Parathyroid adenoma (tissue), 2 donors: ENCODE measurements at regions not wholly inside any gene's neighbourhood (a gene's known extent, or its start where the extent isn't known, plus 50 kb on each side); places are given as distances from the start of the nearest gene placed in this dataset.

Experiments
- H2AFZ ChIP-seq: fragments of 300-600 bp; sonication (generic); one replicate; pipeline ENCODE4 v1.7.0; 2017; ENCODE audit warnings: antibody characterized with exemption, mild to moderate bottlenecking
- H3K27ac ChIP-seq: fragments of 300-600 bp; sonication (generic); one replicate; pipeline ENCODE4 v1.7.0; 2017
- H3K27me3 ChIP-seq: fragments of 300-600 bp; sonication (generic); one replicate; pipeline ENCODE4 v1.7.0; 2017; ENCODE audit warnings: low read length; ENCODE audit not compliant: control insufficient read depth, insufficient read depth
- H3K36me3 ChIP-seq: fragments of 300-600 bp; sonication (generic); one replicate; pipeline ENCODE4 v1.7.0; 2017; ENCODE audit warnings: low read length; ENCODE audit not compliant: control insufficient read depth, insufficient read depth
- H3K4me1 ChIP-seq: fragments of 300-600 bp; sonication (generic); one replicate; pipeline ENCODE4 v1.7.0; 2017; ENCODE audit warnings: control low read depth
- H3K4me2 ChIP-seq: fragments of 300-600 bp; sonication (generic); one replicate; pipeline ENCODE4 v1.7.0; 2017; ENCODE audit warnings: low read length
- H3K4me3 ChIP-seq: fragments of 300-600 bp; sonication (generic); one replicate; pipeline ENCODE4 v1.7.0; 2017; ENCODE audit warnings: low read depth, low read length
- H3K79me2 ChIP-seq: fragments of 300-600 bp; sonication (generic); one replicate; pipeline ENCODE4 v1.7.0; 2017; ENCODE audit warnings: control low read depth
- H3K9ac ChIP-seq: fragments of 300-600 bp; sonication (generic); one replicate; pipeline ENCODE4 v1.7.0; 2017; ENCODE audit warnings: mild to moderate bottlenecking
- H3K9me3 ChIP-seq: fragments of 300-600 bp; sonication (generic); one replicate; pipeline ENCODE4 v1.7.0; 2017; ENCODE audit warnings: low read length; ENCODE audit not compliant: control insufficient read depth
- CTCF ChIP-seq: fragments of 300-600 bp; sonication (generic); IDR thresholded peaks from one replicate; pipeline ENCODE4 v1.7.0; 2017; ENCODE audit warnings: antibody characterized with exemption, mild to moderate bottlenecking
- donor health status: primary hyperparathyroidism.

GRCh38 chr18:77784759-77785379 is 535.2 kb downstream of the GALR1 start:
- H3K36me3 ChIP-seq: no peaks in the 10 kb centered on the region

GRCh38 chr18:77785415-77785975 is 535.8 kb downstream of the GALR1 start:
- H3K9ac ChIP-seq: no peak overlapping the region
- no peak overlapping the region for H3K4me2 ChIP-seq
- no peaks in the 10 kb centered on the region for H3K9me3 ChIP-seq
- no peak overlapping the region for H3K4me3 ChIP-seq
- no peaks in the 10 kb centered on the region for H3K36me3 ChIP-seq
- TF ChIP-seq CTCF: no peak
- no peak overlapping the region for H3K27ac ChIP-seq
- H3K4me1 ChIP-seq: no peaks in the 10 kb centered on the region
- H2AFZ ChIP-seq: no peak overlapping the region
- H3K27me3 ChIP-seq: no peaks in the 10 kb centered on the region
- no peaks in the 10 kb centered on the region for H3K79me2 ChIP-seq

More at GRCh38 chr18:77784759-77785379, 535.2 kb downstream of the GALR1 start:
- H3K9ac ChIP-seq: no peak overlapping the region
- no peak overlapping the region for H3K27ac ChIP-seq
- H3K4me1 ChIP-seq: no peaks in the 10 kb centered on the region
- no peak for TF ChIP-seq CTCF
- no peak overlapping the region for H2AFZ ChIP-seq
- H3K27me3 ChIP-seq: no peaks in the 10 kb centered on the region
- H3K9me3 ChIP-seq: no peaks in the 10 kb centered on the region
- no peaks in the 10 kb centered on the region for H3K79me2 ChIP-seq
- no peak overlapping the region for H3K4me2 ChIP-seq
- H3K4me3 ChIP-seq: no peak overlapping the region

GRCh38 chr18:77803024-77803423 is 553.4 kb downstream of the GALR1 start:
- H3K4me2 ChIP-seq: no peak overlapping the region
- H3K9ac ChIP-seq: no peak overlapping the region
- no peak overlapping the region for H3K27ac ChIP-seq
- TF ChIP-seq CTCF: no peak
- no peaks in the 10 kb centered on the region for H3K9me3 ChIP-seq
- H3K36me3 ChIP-seq: no peaks in the 10 kb centered on the region
- no peaks in the 10 kb centered on the region for H3K79me2 ChIP-seq
- no peak overlapping the region for H3K4me3 ChIP-seq
- H2AFZ ChIP-seq: no peak overlapping the region
- no peaks in the 10 kb centered on the region for H3K27me3 ChIP-seq
- H3K4me1 ChIP-seq: no peaks in the 10 kb centered on the region

- Histone ChIP-seq H3K9ac (no peak overlapping the region), H3K36me3 (no peaks in the 10 kb centered on the region), H3K27me3 (no peaks in the 10 kb centered on the region), H2AFZ (no peak overlapping the region), H3K79me2 (no peaks in the 10 kb centered on the region), H3K9me3 (no peaks in the 10 kb centered on the region), H3K4me3 (no peak overlapping the region), H3K4me2 (no peak overlapping the region), H3K4me1 (no peaks in the 10 kb centered on the region), H3K27ac (no peak overlapping the region)
- no peak for TF ChIP-seq CTCF
These were observed 554.7 kb downstream of the GALR1 start for GRCh38 chr18:77804382-77804781.

GRCh38 chr18:77807650-77808049 is 558.0 kb downstream of the GALR1 start:
- no peak overlapping the region for H3K4me3 ChIP-seq
- no peak for TF ChIP-seq CTCF
- H3K9me3 ChIP-seq: no peaks in the 10 kb centered on the region
- H3K9ac ChIP-seq: no peak overlapping the region
- H3K4me2 ChIP-seq: no peak overlapping the region
- no peaks in the 10 kb centered on the region for H3K79me2 ChIP-seq
- H2AFZ ChIP-seq: no peak overlapping the region
- no peak overlapping the region for H3K27ac ChIP-seq
- no peaks in the 10 kb centered on the region for H3K27me3 ChIP-seq
- no peaks in the 10 kb centered on the region for H3K36me3 ChIP-seq
- H3K4me1 ChIP-seq: no peaks in the 10 kb centered on the region
